Left kidney (tissue), 1 donor: ENCODE measurements at regions not wholly inside any gene's neighbourhood (a gene's known extent, or its start where the extent isn't known, plus 50 kb on each side); places are given as distances from the start of the nearest gene placed in this dataset.

Experiments used
- DNase-seq: peaks from one replicate; pipeline ENCODE4 v3.0.0-alpha.2; 2013

DNA sequence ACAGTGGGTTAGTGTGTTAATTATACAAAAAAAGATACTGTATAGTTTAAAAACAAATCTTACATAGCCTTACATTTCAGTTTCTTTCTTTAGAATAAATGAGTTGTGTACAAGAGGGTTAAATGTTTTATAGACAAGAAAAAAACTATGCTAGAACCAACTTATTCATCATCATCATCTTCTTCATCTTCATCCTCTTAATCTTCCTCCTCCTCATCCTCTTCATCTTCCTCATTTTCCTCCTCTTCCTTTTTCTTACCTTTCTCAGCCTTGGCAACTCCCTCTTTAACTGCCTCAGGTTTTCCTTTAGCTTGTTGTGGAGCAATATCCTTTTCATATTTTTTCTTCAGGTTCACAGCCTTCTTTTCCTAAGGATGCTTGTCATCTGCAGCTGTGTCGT is 53.7 kb downstream of the RPS12 start:
- no peak for DNase-seq

DNA sequence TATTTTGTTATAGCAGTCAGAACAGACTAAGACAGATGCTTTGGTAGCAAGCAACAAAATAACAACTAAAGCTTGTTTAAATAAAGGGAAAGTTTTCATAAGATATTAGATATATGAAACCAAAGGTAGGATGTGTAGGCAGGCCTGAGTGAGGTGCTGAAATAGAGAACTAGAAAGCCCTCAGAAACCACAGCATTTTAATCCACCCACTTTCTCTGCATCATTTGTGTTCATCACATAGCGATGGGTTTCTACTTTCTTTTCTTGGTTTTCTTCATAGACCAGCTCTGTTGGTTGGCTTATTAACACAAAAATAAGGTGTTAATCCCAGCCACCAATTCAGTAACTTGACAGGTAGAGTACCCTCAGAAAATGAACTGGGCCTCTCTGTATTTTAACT is 58.6 kb downstream of the RPS12 start:
- no peak for DNase-seq

DNA sequence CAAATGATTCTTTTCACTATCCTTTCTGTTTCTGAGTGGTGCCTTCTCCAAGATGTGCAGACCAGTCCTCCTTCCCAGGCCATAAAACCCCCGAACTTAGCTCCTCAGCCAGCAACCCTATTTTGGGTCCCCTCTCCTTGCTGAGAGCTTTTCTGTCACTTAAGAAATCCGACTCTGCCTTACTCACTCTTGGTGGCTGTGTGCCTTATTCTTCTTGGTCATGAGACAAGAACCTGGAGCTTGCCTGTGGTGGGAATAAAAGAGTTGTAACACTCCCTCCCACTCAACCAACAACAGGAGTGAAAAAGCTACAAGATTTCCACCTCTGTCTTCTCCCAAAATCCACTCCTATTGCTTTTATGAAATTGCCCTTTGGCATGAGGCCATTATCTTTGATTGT is 62.6 kb downstream of the RPS12 start:
- no peak for DNase-seq

DNA sequence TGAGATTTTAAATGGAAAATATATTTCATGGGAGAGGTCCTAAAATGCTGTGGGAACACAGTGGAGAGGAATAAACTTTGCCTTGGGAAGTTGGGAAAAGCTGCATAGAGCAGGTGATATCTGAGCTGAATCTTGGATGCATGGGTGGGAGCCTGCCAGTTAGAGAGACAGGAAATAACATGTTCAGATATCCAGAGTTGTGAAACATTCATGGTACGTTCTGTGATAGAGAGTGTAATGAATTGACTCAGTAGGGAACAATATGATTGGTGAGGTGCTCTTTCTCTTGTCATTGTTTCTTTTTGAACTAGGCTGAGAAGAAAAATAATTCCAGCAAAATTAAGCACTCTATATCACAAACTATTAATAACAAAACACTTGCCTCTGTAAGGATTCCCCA is 72.8 kb downstream of the RPS12 start:
- no peak for DNase-seq

DNA sequence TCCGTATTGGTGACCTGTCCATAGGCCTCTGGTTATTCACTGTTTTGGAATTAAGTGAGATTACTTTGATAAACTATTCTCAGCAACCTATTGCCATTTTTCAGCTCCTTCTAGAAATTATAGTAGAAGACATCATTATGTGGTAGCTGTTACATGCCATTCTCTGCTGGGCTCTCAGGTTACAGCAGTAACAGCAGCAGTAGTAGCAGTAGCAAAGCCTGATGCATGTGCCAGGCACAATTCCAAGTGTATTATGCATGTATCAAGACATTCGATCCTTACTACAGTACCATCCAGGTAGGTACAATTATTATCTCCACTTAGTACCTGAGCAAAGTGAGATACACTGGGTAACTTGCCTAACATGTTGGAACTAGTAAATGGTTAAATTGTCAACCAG is 74.3 kb downstream of the RPS12 start:
- DNase-seq, result no peak

DNA sequence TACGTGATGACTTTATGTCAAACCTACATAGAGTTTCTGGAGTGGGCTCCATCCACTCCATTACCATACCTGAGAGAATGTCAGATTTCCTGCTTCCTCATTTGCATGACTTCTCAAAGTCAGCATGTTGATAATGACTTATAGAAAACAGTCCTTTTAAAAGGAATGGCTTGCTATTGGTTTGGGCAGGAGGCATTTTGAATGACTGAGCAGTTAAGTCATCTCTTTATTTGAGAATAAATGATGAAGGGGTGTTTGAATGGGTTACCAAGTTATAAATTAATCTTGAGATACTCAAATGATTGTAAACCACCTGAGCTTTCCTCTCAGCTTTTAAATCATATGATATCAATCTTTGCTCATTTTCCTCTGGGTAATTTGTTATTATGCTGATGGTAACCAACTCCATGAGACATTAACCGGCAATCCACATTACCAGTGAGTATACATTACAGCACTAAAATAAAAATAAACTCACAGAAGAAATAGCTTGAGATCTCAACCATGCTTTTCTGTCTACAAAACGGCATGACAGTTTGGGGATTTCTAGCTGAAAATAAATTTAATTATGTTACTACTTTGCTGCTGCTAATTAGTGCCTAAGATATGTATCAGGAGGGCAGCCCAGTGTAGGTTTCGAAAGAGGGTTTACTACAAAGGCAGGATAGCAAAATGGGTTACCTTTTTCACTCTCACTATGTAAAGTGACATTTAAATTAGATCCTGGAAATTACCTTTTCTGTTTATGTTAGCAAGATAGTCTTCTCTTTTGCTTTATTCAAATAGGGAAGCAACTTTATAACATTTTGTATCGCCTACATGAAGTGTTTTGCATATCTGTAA is 78.8 kb downstream of the RPS12 start:
- no peak for DNase-seq

DNA sequence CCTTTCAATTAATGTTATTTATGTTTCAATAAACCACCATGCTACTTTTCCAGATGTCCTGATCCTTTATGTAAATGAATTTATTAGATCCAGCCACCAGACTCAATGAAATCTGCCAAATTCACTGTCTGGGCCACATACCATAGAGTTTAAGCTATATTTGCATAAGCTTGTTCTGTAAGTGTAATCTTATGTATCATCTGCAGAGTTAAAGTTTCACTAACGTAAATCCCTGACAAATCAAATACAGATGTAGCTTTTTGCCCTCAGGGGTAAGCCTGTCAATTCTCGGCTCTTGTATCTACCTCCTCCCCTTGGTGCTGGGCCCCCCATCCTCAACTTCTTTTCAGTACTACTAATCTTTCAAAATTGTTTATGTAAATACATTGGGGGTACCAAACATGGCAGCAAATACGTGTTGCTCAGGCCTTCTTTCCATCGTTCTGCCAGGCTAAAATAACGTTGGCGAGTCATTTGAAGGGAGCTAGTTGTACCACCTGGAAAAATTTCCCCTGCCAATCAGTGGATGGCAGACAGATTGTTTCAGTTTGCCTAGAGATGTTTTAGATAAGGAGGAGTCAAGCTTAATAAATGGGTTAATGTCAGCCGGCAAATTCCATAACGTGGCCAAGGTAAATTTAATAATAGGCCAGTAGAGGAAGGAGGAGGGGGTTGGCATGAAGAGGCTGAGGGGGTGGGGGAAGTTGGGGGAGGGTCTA is 79.6 kb downstream of the RPS12 start:
- DNase-seq, result no peak

DNA sequence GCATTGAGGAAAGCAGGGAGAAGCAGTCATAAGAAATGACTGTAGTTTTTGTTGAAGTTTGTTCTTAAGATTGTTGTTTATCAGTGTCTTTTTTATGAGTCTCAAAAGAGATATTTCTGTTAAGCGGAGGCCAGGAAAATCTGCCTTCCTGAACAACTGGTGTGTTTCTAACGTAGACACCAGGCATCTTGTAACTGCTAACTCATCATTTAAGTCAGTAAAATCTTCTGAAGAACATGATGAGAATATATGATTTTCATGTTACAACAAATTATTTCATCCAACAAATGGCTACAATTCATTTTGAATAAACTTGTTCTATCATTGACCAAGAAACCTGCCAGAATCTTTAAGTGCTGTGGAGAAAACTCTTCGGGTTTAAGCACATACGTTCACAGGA is 84.0 kb downstream of the RPS12 start:
- no peak for DNase-seq

DNA sequence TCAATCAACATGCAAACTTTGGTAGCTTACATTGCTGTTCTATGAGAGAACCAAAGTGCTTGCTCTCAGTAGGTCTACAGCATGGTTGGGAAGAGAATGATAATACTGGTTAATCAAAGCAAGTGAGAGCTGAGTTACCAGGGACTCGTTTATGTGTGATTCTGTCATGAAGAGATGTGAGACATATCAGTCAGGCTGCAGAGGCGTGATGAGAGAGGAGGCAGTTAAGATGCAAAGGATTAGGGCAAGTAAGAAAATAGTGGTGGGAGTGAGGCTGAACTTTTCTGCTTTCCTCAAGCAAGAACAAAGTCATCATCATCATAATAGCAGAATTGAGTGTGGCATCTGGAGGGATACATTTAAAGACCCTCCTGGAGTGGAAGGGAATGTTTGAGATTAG is 86.5 kb downstream of the RPS12 start:
- no peak for DNase-seq

DNA sequence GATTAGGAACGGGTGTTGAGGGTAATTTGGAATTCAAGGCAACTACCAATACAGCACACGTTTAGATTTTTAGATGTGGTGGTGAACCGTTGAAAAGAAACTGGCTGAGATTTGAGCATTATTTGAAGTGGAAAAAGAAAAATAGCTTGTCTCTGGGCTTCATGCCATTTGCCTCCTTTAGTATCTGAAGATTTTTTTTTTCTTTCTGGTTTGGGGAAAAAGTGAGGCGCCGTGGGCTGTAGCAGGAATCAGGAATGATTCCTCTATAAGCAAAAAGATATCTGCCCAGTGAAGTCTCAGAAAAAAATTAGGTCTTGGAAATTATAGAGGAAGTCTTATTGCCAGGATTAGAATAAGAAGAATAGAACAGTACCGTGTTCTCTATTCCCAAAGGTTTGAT is 88.5 kb downstream of the RPS12 start:
- DNase-seq, result no peak

DNA sequence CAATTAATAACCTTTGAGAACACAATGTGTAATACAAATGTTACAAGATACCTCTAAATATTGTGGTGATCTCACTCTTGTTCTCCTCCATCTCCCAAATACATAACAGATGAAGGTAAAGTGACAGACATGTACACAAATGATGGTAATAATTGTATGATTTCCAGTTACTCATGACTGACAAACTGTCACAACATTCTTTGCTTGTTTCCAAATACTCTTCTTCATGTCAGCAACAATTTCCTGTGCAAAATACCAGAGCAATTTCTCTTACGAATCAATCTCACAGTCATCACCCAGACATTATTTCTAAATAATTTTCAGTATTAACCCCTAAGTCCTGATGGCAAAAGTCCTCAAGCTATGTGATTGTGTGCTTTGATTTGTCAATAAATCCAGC is 92.9 kb downstream of the RPS12 start:
- no peak for DNase-seq

DNA sequence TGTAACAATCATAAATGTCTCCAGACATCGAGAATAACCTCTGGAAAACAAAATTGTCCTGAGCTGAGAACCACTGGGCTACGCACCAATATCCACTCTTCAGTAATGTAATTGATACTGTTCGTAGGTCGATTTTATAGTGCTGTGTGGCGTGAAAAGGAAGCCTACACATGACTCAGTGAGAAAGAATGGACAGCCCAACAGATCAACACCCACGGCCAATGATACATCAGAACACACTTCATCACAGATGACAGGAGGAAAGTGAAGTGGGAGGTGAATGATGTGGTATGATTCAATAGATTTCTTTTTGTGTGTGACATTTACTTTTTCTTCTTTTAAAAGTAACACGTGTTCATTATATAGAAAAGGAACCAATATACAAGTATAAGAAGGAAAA is 93.5 kb downstream of the RPS12 start:
- DNase-seq, result no peak

DNA sequence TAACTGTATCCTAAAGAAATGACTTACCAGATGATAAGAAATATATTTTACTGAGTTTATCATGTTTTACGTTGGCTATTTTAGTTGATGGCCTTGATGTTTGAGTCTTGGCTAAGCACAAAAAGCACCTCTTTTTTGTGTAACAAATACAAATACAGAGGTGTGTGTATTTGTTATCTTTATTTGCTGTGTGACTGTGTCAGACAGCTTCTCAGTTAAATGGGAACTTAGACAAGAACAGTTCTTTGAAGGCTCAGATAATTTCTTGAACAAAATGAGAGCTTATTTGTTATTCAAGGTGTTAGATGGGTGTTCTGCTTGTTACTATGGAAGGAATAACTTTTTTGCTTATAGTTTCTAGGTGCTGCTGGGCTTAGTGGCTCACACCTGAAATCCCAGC is 95.4 kb downstream of the RPS12 start:
- no peak for DNase-seq

DNA sequence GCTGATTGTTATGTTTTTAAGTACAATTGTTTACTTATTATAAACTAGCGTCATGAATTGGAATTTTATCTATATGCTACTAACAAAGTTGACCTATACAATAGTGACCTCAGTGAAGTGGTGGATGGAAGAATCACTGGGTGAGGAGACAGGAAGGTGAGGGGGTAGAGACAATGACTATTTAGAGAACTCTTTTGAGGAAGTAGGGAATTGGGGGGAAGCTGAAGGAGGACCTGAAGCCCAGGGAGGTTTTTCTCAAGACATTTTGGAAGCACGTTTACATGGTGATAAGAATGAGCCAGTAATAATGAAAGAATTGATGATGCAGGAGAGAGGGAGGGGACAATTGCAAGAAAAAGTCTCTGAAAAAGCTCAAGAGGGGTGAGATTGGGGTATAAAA is 96.4 kb downstream of the RPS12 start:
- no peak for DNase-seq

DNA sequence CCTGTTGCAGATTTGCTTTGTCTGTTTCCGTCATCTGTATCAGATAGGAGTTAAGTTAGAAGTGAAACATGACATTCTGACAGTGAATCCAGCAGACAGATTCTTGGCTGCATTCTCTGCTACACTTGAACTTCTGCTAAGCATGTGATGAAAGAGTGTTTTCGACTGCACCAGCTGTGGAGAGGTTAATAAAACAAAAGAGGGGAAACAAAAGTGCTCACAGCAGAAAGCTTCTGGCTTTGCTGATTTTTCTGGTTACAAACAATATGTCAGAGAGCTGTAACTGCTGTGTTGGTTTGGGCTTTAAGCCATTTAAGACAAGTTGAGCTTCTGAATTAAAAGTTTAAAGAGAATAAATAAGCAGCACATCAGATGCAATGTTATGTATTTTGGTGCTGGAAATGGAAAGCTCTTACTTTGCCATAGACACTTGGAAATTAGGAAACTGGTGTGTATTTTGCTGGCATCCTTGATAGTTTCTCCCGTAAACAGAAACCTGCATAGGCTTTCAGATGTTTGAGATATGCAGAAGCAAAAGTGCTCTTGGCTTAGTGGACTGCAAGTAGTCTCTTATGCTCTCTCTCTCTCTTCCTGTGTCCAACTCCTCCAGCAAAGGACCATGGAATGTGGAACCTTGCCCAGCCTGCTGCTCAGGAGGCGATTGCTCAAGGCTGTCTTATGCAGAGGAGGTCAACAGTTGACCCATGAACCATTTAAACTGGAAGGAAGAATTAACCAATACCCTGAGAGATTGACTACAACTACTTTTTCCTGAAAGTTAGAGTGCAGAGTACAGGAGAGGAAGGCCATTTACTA is 104.9 kb downstream of the RPS12 start:
- DNase-seq, result no peak

DNA sequence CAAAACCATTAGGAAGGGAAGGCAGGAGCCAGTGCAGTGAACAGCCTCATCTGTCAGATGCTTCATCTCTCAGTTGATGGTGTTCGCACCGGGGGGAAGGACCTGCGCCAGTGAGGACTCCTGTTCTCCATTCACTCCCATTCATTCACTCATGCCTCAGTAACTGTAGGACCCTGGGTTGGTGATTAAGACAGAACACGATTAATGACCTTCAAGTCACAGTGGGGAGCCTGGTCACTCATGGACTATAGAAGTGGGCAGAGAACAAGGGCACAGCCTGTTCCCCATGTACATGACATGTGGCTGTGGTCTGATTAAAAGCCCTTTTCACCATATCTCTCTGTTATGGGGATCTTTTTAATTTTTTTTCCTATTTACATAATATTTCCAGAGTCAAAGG is 113.3 kb downstream of the RPS12 start:
- DNase-seq, result no peak

DNA sequence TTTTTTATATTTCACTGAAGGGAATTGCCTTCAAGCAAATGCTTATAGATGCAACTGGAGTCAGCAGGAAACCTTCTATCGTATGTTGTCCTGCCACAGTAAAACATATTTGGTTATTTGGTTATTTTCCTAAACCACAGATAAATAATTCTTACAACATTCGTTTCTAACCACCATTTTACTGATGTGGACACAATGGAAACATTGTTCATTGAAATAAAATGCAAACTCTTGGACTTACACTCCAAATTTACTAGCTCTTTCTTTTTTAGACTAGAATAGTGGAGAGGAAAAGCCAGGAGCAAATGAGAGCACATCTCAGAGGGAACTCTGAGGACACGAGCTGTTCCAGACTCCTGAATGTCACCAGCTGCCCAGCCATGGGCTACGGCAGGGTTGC is 114.8 kb downstream of the RPS12 start:
- no peak for DNase-seq

DNA sequence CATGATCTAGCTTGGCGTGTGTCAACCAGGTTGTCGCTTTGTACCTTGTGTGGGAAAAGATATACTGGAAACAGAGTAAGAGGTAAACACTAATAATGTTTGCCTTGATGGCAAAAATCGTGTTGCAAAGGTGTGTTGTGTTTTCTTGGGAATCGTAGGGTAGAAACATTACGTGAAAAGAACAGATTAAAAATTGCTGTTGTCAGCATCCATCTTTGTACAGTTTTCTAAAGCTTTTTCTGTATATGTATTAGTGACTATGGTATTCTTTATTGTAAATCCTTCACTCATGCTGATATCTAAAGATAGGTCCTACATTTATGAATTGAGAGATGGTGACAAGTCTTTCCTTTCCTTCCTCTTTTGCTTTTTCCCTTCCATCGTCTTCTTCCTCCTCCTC is 116.9 kb downstream of the RPS12 start:
- DNase-seq, result no peak

DNA sequence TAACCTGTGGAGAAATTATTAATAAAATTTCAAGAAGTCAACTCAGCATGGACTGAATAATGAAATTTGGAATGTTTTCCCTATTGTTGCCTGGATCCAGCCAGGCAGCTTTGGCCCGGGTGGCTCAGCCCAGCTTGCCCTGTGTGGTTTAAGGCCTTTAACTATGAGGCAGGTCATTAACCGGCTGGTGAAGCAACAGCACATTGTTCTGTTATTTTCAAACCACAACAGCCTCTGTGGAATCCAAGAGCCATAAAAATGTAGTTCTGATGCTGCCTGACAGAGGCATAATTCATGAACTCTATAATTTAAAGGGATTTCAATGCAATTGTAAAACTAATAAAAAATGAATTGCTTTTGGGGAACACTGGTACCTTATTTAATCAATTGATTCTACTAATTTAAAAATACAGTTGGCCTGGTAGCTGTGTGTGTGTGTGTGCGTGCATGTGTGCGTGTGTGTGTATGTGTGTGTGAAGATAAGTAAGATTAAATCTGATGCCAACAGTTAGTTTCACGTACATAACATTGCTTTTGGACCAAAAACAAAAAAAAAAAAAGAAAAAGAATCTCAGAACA is 117.7 kb downstream of the RPS12 start:
- no peak for DNase-seq

DNA sequence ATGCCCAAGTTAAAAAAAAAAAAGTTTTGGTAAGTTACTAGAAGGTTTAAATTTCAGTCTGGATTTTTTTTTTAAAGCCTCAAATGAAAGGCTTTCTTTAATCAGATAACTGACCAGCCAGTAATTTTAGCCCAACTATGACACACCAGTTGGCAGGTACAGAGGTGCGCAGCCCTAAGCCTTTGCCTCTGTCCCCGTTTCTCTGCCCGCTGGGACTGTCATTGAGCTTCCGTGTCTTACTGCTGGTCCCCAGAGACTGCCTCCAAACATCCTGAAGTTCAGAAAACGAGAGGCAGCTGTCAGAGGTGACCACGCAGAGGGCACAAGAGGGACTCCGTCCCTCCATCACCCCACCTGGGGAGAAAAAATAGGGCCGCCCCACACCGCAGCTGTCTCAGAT is 118.2 kb downstream of the RPS12 start:
- DNase-seq, result no peak

DNA sequence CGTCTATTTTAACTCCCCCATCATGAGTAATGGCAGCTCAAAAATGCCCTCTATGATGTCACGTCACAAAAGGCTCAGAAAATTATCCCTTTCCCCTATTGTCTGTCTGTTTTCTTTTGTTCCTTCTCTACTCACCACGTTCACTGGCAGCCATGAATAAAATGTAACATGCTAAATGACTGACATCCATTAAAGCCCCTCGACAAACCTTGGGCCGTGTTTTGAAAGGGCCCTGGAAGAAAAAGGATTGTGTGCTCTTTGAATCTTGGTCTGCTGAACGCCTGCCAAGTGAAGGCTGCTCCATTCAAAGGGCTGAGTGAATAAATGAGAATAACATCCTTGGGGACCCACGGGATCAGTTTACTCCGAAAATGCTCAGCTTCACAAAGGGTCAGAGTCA is 118.7 kb downstream of the RPS12 start:
- DNase-seq, result peak; percentile 60

DNA sequence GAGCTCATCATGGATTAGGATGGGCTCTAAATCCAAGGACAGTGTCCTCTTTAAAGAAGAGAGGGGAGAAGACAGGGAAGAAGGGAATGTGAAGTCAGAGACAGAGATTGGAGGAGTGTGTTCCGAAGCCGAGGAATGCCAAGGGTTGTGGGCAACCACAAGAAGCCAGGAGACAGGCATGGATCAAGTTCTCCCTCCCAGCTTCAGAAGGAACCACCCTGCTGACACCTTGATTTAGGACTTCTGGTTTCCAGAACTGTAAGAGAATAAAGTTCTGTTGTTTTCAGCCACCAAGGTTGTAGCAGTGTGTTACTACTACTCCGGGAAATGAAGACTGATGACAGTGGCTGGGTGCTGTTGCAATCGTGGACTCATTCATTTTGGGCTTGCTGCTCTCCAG is 120.1 kb downstream of the RPS12 start:
- no peak for DNase-seq

DNA sequence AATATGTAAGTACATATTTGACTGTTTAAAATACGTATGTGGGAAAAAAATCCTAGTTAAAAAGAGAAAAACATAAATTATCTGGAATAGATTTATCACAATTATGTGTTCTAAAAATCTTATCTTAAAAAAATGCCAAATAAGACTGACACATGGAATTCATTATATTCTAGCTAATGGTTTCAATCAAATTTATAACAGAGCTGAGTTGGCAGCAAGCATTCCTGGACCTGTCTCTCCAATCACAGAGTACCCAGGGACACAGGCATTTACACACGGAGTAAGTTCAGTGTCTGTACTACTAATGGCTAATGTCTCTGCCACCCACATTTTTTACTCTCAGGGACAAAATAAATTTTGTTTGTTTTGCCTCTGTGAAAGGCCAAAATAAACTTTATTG is 122.3 kb downstream of the RPS12 start:
- DNase-seq, result no peak
